CD4-positive, alpha-beta T cell (primary cell): ENCODE measurements at regions not wholly inside any gene's neighbourhood (a gene's known extent, or its start where the extent isn't known, plus 50 kb on each side); places are given as distances from the start of the nearest gene placed in this dataset.

Experiments
- ATAC-seq: fragments of 200-7000 bp; cut with Tn5 transposase; one replicate; pipeline ENCODE4 v1.10.0; 2022; ENCODE audit warnings: mild to moderate bottlenecking; ENCODE audit not compliant: poor library complexity
- CTCF ChIA-PET: fragments of 350-600 bp; sonication (Branson Sonifier 250); formaldehyde crosslinking; loops from one replicate; lab custom pipeline; 2021; ENCODE audit warnings: antibody characterized with exemption, inconsistent platforms; lab: Charles Lee
- POLR2A ChIA-PET: fragments of 350-600 bp; sonication (Branson Sonifier 250); formaldehyde crosslinking; loops from one replicate; lab custom pipeline; 2021; ENCODE audit warnings: antibody characterized with exemption, inconsistent platforms; lab: Charles Lee
- DNase-seq, 14 experiments: peaks; one replicate each; pipeline ENCODE4 v3.0.0-alpha.2; 2013 to 2020; ENCODE audit warnings: mixed read lengths in 2 of 14
- H3K27ac ChIP-seq, 2 donors: one replicate each; pipeline versions ENCODE4 v1.5.1 to v1.7.0; 2013; ENCODE audit warnings: low read length in 2 of 2, low read depth in 1 of 2, mild to moderate bottlenecking in 1 of 2
- H3K27me3 ChIP-seq, 2 experiments: 1 replicate in 1 of 2; 2 replicates in 1 of 2; pipeline versions ENCODE4 v1.6.1 to v1.7.0; 2013; ENCODE audit warnings: low read length in 2 of 2, control low read depth in 1 of 2, mild to moderate bottlenecking in 1 of 2, moderate library complexity in 1 of 2; ENCODE audit not compliant: insufficient read depth in 2 of 2, control insufficient read depth in 1 of 2
- H3K36me3 ChIP-seq: one replicate; pipeline ENCODE4 v1.6.1; 2013; ENCODE audit warnings: low read length, control low read depth; ENCODE audit not compliant: insufficient read depth
- H3K4me1 ChIP-seq: one replicate; pipeline ENCODE4 v1.6.1; 2013; ENCODE audit warnings: low read length, control low read depth; ENCODE audit not compliant: insufficient read depth
- H3K4me3 ChIP-seq: one replicate; pipeline ENCODE4 v1.5.1; 2013; ENCODE audit warnings: mild to moderate bottlenecking, low read length, moderate library complexity
- H3K9me3 ChIP-seq, 2 experiments: 1 replicate in 1 of 2; 2 replicates in 1 of 2; pipeline versions ENCODE4 v1.6.1 to v1.7.0; 2013; ENCODE audit warnings: low read length in 2 of 2, mild to moderate bottlenecking in 2 of 2, control low read depth in 1 of 2, moderate library complexity in 1 of 2; ENCODE audit not compliant: control insufficient read depth in 1 of 2, insufficient read depth in 1 of 2
- H3K27ac Mint-ChIP-seq: one replicate; pipeline ENCODE4 v1.8.0; 2020; ENCODE audit warnings: mixed read lengths
- H3K27me3 Mint-ChIP-seq: one replicate; pipeline ENCODE4 v1.8.0; 2021; ENCODE audit warnings: mixed read lengths
- H3K36me3 Mint-ChIP-seq: one replicate; pipeline ENCODE4 v1.8.0; 2021; ENCODE audit warnings: low read depth, mixed read lengths
- H3K4me1 Mint-ChIP-seq: one replicate; pipeline ENCODE4 v1.8.0; 2021; ENCODE audit warnings: low read depth, mixed read lengths
- H3K4me3 Mint-ChIP-seq: one replicate; pipeline ENCODE4 v1.8.0; 2020; ENCODE audit warnings: mild to moderate bottlenecking, mixed read lengths
- H3K9me3 Mint-ChIP-seq: one replicate; pipeline ENCODE4 v1.8.0; 2020; ENCODE audit warnings: mixed read lengths
- CTCF ChIP-seq: fragments of 200-600 bp; IDR thresholded peaks from one replicate; pipeline ENCODE4 v1.8.0; 2022; ENCODE audit warnings: antibody characterized with exemption, mild to moderate bottlenecking
- intact Hi-C, 2 experiments: fragments of 100-400 bp; cut with DNase I in 1 of 2; cut with micrococcal nuclease in 1 of 2; formaldehyde crosslinking; loops; one replicate each; pipeline versions ENCODE4 v1.15.1 to v1.9.0; 2023 to 2025; cut with DNase I, micrococcal nuclease

DNA sequence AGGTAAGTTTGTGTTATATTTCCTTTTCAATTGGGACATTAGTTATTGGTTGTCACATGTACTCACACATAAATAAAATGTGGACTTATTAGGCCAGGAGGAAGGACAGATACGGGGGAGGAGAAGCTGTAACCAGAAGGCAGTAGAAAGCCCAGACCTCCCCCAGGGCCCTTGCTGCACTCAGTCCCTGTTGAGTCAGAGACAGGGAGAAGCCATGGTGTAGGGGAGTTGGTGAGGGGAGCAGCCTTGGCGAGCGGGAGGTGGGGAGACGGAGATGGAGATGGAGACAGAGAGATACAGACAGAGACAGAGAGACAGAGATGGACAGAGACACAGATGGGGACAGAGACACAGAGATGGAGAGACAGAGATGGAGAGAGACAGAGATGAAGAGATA lies 263.2 kb downstream of the DLL1 start:
- Mint-ChIP-seq H3K4me1 (no peaks in the 10 kb centered on the region), H3K27ac (no peak overlapping the region), H3K36me3 (no peaks in the 10 kb centered on the region), H3K4me3 (no peak overlapping the region), H3K9me3 (no peaks in the 10 kb centered on the region), H3K27me3 (peaks cover 9% of the 10 kb centered on the region)
- CTCF ChIA-PET: no interaction called here
- H3K36me3 ChIP-seq: no peaks in the 10 kb centered on the region
- DNase-seq (no peak), ATAC-seq (no peak)
- no peak overlapping the region for H3K27ac ChIP-seq
- H3K4me3 ChIP-seq: no peak overlapping the region
- H3K27me3 ChIP-seq: peaks cover 0 to 2% of the 10 kb centered on the region in 2 experiments
- POLR2A ChIA-PET: no interaction called here
- intact Hi-C loops: no loop called here
- no peaks in the 10 kb centered on the region for H3K4me1 ChIP-seq
- H3K9me3 ChIP-seq: no peaks in the 10 kb centered on the region
- no peak for TF ChIP-seq CTCF

- peaks cover 16% of the 10 kb centered on the region for H3K27me3 Mint-ChIP-seq
- ATAC-seq (no peak), DNase-seq (no peak)
- no peak overlapping the region for H3K27ac Mint-ChIP-seq
- POLR2A ChIA-PET: no interaction called here
- Histone ChIP-seq H3K4me1 (no peaks in the 10 kb centered on the region), H3K9me3 (no peaks in the 10 kb centered on the region), H3K4me3 (no peak overlapping the region), H3K27ac (no peak overlapping the region), H3K36me3 (no peaks in the 10 kb centered on the region), H3K27me3 (peaks cover 0 to 6% of the 10 kb centered on the region in 2 experiments)
- H3K4me1 Mint-ChIP-seq: no peaks in the 10 kb centered on the region
- no peaks in the 10 kb centered on the region for H3K9me3 Mint-ChIP-seq
- no peak for TF ChIP-seq CTCF
- intact Hi-C loops: no loop called here
- no peaks in the 10 kb centered on the region for H3K36me3 Mint-ChIP-seq
- CTCF ChIA-PET: no interaction called here
- H3K4me3 Mint-ChIP-seq: no peak overlapping the region
These were observed 263.9 kb downstream of the DLL1 start for GRCh38 chr6:170026751-170027646.

- Mint-ChIP-seq H3K27me3 (peaks cover 22% of the 10 kb centered on the region), H3K36me3 (no peaks in the 10 kb centered on the region), H3K4me1 (no peaks in the 10 kb centered on the region), H3K9me3 (no peaks in the 10 kb centered on the region), H3K27ac (no peak overlapping the region), H3K4me3 (no peak overlapping the region)
- Histone ChIP-seq H3K4me1 (no peaks in the 10 kb centered on the region), H3K27me3 (peaks cover 0 to 6% of the 10 kb centered on the region in 2 experiments), H3K27ac (no peak overlapping the region), H3K36me3 (no peaks in the 10 kb centered on the region), H3K9me3 (no peaks in the 10 kb centered on the region), H3K4me3 (no peak overlapping the region)
- no peak for ATAC-seq
- ChIA-PET CTCF (no interaction called here), POLR2A (no interaction called here)
- intact Hi-C loops: no loop called here
- DNase-seq: no peak
- TF ChIP-seq CTCF: no peak
These were observed 264.7 kb downstream of the DLL1 start for GRCh38 chr6:170025935-170026750.
